ENCODE measurements at regions not wholly inside any gene's neighbourhood (a gene's known extent, or its start where the extent isn't known, plus 50 kb on each side); places are given as distances from the start of the nearest gene placed in this dataset.

GRCh38 chr16:13507530-13507929 lies 412.4 kb upstream of the ERCC4 start:
- no peak overlapping the region for H2AFZ ChIP-seq (ENCODE audit: low read depth, low read length)
- no peak for FAIRE-seq

More at GRCh38 chr16:13507530-13507929, 412.4 kb upstream of the ERCC4 start:
- no peak for DNase-seq (ENCODE audit: low read depth, low spot score)
- Histone ChIP-seq H3K9me1 (replicated peaks; ENCODE audit: control insufficient read depth, extremely low read depth, insufficient read depth, low read length) (no peaks in the 10 kb centered on the region), H3K4me2 (ENCODE audit: insufficient read depth, low read length) (no peak overlapping the region), H3K79me2 (ENCODE audit: control insufficient read depth, insufficient read depth, low read length) (no peaks in the 10 kb centered on the region), H3K27me3 (ENCODE audit: control insufficient read depth in 2 of 2, insufficient read depth in 2 of 2, low read length in 2 of 2) (no peaks in the 10 kb centered on the region), H3K9ac (replicated peaks; ENCODE audit: extremely low read depth, insufficient read depth, low read length) (no peak overlapping the region), H3K27ac (ENCODE audit: insufficient read depth, low read depth, low read length) (no peak overlapping the region), H3K4me1 (ENCODE audit: control insufficient read depth, extremely low read depth, insufficient read depth, low read length) (no peaks in the 10 kb centered on the region), H3K4me3 (replicated peaks in 1 of 3; ENCODE audit: insufficient read depth in 1 of 3, low read depth in 1 of 3, low read length in 3 of 3) (no peak overlapping the region), H3K9me3 (replicated peaks; ENCODE audit: control insufficient read depth, insufficient read depth, low read length) (peaks cover 2% of the 10 kb centered on the region), H3K36me3 (ENCODE audit: control insufficient read depth in 2 of 2, extremely low read depth in 1 of 2, insufficient read depth in 2 of 2, low read length in 2 of 2) (no peaks in the 10 kb centered on the region), H4K20me1 (replicated peaks; ENCODE audit: control insufficient read depth, extremely low read depth, insufficient read depth, low read length) (no peaks in the 10 kb centered on the region)
- POLR2A ChIA-PET, result no interaction called here
- CTCF ChIA-PET, result no interaction called here
- BruUV-seq (replicated peaks), result no TSS peak
- intact Hi-C loops (cut with micrococcal nuclease), result no loop called here
- TF ChIP-seq POLR2A (IDR thresholded peaks at IDR 0.05; ENCODE audit: low read depth, low read length) (no peak), EZH2 (IDR thresholded peaks at IDR 0.05; ENCODE audit: borderline replicate concordance, low read depth, low read length, severe bottlenecking) (no peak), CTCF (IDR thresholded peaks at IDR 0.05; ENCODE audit: extremely low read depth in 1 of 2, insufficient read depth in 1 of 2, low read depth in 1 of 2, low read length in 2 of 2) (no peak), JUN (IDR thresholded peaks at IDR 0.05; ENCODE audit: borderline replicate concordance, insufficient read depth, insufficient read length, low read depth) (no peak), POLR2AphosphoS5 (IDR thresholded peaks at IDR 0.05; ENCODE audit: insufficient read depth, low read depth, low read length) (no peak)
- dilution Hi-C loops (cut with MboI; ENCODE audit: extremely low pct_ligation_motif_present, low sequenced_read_pairs), result no loop called here

All from endothelial cell of umbilical vein (primary cell).